Neural cell (in vitro differentiated cells): ENCODE measurements at regions not wholly inside any gene's neighbourhood (a gene's known extent, or its start where the extent isn't known, plus 50 kb on each side); places are given as distances from the start of the nearest gene placed in this dataset.

Experiments
- H2AFZ ChIP-seq: fragments of 200-600, 300-800 bp; sonication (generic), shearing (Covaris generic); 2 replicates; pipeline ENCODE4 v1.6.0; 2014; ENCODE audit warnings: low read depth, mild to moderate bottlenecking, antibody characterized with exemption, low read length, moderate library complexity
- H3F3A ChIP-seq: fragments of 200-600 bp; shearing (Covaris generic); 2 replicates; pipeline ENCODE4 v1.6.1; 2016; ENCODE audit warnings: mild to moderate bottlenecking, moderate library complexity, mixed read lengths, antibody characterized with exemption, low read length; ENCODE audit not compliant: insufficient read depth, poor library complexity, severe bottlenecking
- H3K27ac ChIP-seq: fragments of 200-600, 300-800 bp; sonication (generic), shearing (Covaris generic); 2 replicates; pipeline ENCODE4 v1.5.1; 2014; ENCODE audit warnings: mild to moderate bottlenecking, low read length, moderate library complexity
- H3K27me3 ChIP-seq: fragments of 300-800, 200-600 bp; sonication (generic), shearing (Covaris generic); 2 replicates; pipeline ENCODE4 v1.6.0; 2014; ENCODE audit warnings: mild to moderate bottlenecking, low read depth, low read length, moderate library complexity; ENCODE audit not compliant: insufficient read depth
- H3K36me3 ChIP-seq: fragments of 300-800, 200-600 bp; sonication (generic), shearing (Covaris generic); 2 replicates; pipeline ENCODE4 v1.5.1; 2014; ENCODE audit warnings: mild to moderate bottlenecking, antibody characterized with exemption, low read length, moderate library complexity; ENCODE audit not compliant: insufficient read depth
- H3K4me2 ChIP-seq: fragments of 300-800, 200-600 bp; sonication (generic), shearing (Covaris generic); 2 replicates; pipeline ENCODE4 v1.6.0; 2014; ENCODE audit warnings: mild to moderate bottlenecking, low read length
- H3K4me3 ChIP-seq: fragments of 300-800, 200-600 bp; sonication (generic), shearing (Covaris generic); 2 replicates; pipeline ENCODE4 v1.5.1; 2014; ENCODE audit warnings: mild to moderate bottlenecking, low read length, moderate library complexity
- H3K79me2 ChIP-seq: fragments of 200-600 bp; shearing (Covaris generic); replicated peaks from 2 replicates; pipeline ENCODE4 v1.6.0; 2014; ENCODE audit warnings: mild to moderate bottlenecking, low read length, moderate library complexity; ENCODE audit not compliant: insufficient read depth
- H3K9ac ChIP-seq: fragments of 300-800, 200-600 bp; sonication (generic), shearing (Covaris generic); 2 replicates; pipeline ENCODE4 v1.6.1; 2016; ENCODE audit warnings: mild to moderate bottlenecking, low read length, mixed read lengths
- H3K9me2 ChIP-seq: fragments of 200-600 bp; shearing (Covaris generic); 2 replicates; pipeline ENCODE4 v1.6.1; 2016; ENCODE audit warnings: mild to moderate bottlenecking, low read length, mixed read lengths; ENCODE audit not compliant: insufficient read depth
- H3K9me3 ChIP-seq: fragments of 200-600, 300-800 bp; sonication (generic), shearing (Covaris generic); 2 replicates; pipeline ENCODE4 v1.6.1; 2016; ENCODE audit warnings: mild to moderate bottlenecking, mixed run types, low read length, moderate library complexity, mixed read lengths
- H4K20me1 ChIP-seq: fragments of 200-600 bp; shearing (Covaris generic); 2 replicates; pipeline ENCODE4 v1.6.1; 2016; ENCODE audit warnings: mild to moderate bottlenecking, mixed run types; ENCODE audit not compliant: insufficient read depth
- CTCF ChIP-seq: fragments of 450-650 bp; IDR thresholded peaks from 2 replicates; pipeline ENCODE4 v1.5.1; 2014; ENCODE audit warnings: antibody characterized with exemption, mild to moderate bottlenecking, moderate library complexity; ENCODE audit not compliant: poor library complexity, severe bottlenecking
- EP300 ChIP-seq: fragments of 450-650 bp; conservative IDR thresholded peaks from 2 replicates; pipeline ENCODE4 v1.6.1; 2014; ENCODE audit warnings: antibody characterized with exemption, mild to moderate bottlenecking, moderate library complexity; ENCODE audit not compliant: poor library complexity, severe bottlenecking
- EZH2 ChIP-seq: fragments of 200-600, 300-800 bp; shearing (Covaris generic), sonication (generic); IDR thresholded peaks from 2 replicates; pipeline ENCODE4 v1.6.1; 2014; ENCODE audit warnings: antibody characterized with exemption, low read length, borderline replicate concordance, mild to moderate bottlenecking; ENCODE audit not compliant: insufficient read depth, poor library complexity, severe bottlenecking
- MXI1 ChIP-seq: fragments of 450-650 bp; conservative IDR thresholded peaks from 2 replicates; pipeline ENCODE4 v1.6.1; 2014; ENCODE audit warnings: antibody characterized with exemption, mild to moderate bottlenecking; ENCODE audit not compliant: poor library complexity, severe bottlenecking
- POLR2AphosphoS5 ChIP-seq: IDR thresholded peaks from 2 replicates; pipeline ENCODE4 v1.6.1; 2012
- RAD21 ChIP-seq: fragments of 450-650 bp; conservative IDR thresholded peaks from 2 replicates; pipeline ENCODE4 v1.6.1; 2014; ENCODE audit warnings: antibody characterized with exemption, mild to moderate bottlenecking, moderate library complexity
- REST ChIP-seq: IDR thresholded peaks from 2 replicates; pipeline ENCODE4 v1.6.1; 2012; ENCODE audit warnings: borderline replicate concordance
- SMC3 ChIP-seq: fragments of 450-650 bp; conservative IDR thresholded peaks from 2 replicates; pipeline ENCODE4 v1.6.1; 2014; ENCODE audit warnings: antibody characterized with exemption, mild to moderate bottlenecking, moderate library complexity; ENCODE audit not compliant: poor library complexity
- TAF1 ChIP-seq: IDR thresholded peaks from 2 replicates; pipeline ENCODE4 v1.6.1; 2012; ENCODE audit warnings: low read depth

- Histone ChIP-seq H3K9me3 (no peaks in the 10 kb centered on the region), H3K9ac (no peak overlapping the region)
Observed at GRCh38 chr12:84791444-84791843, 121.2 kb downstream of the SLC6A15 start.

GRCh38 chr12:84789184-84789583 is 123.4 kb downstream of the SLC6A15 start:
- Histone ChIP-seq H3K4me2 (no peak overlapping the region), H3F3A (no peaks in the 10 kb centered on the region), H3K9me3 (no peaks in the 10 kb centered on the region), H3K27me3 (no peaks in the 10 kb centered on the region), H3K27ac (no peak overlapping the region), H4K20me1 (no peaks in the 10 kb centered on the region), H3K79me2 (no peaks in the 10 kb centered on the region), H3K9ac (no peak overlapping the region), H3K36me3 (no peaks in the 10 kb centered on the region), H3K4me3 (no peak overlapping the region), H2AFZ (no peak overlapping the region), H3K9me2 (no peaks in the 10 kb centered on the region)
- TF ChIP-seq EZH2: no peak
- TF ChIP-seq RAD21: no peak
- no peak for TF ChIP-seq SMC3
- TF ChIP-seq MXI1: no peak
- TF ChIP-seq TAF1: no peak

More at GRCh38 chr12:84791444-84791843, 121.2 kb downstream of the SLC6A15 start:
- Histone ChIP-seq H3K4me3 (no peak overlapping the region), H3K79me2 (no peaks in the 10 kb centered on the region), H2AFZ (no peak overlapping the region), H4K20me1 (no peaks in the 10 kb centered on the region), H3K27me3 (no peaks in the 10 kb centered on the region), H3K36me3 (no peaks in the 10 kb centered on the region), H3K27ac (no peak overlapping the region), H3K4me2 (no peak overlapping the region), H3K9me2 (no peaks in the 10 kb centered on the region), H3F3A (no peaks in the 10 kb centered on the region)
- TF ChIP-seq CTCF (no peak), EP300 (no peak), TAF1 (no peak), RAD21 (no peak), EZH2 (no peak)

- Histone ChIP-seq H3K4me2 (no peak overlapping the region), H3F3A (no peaks in the 10 kb centered on the region), H3K9me2 (no peaks in the 10 kb centered on the region), H3K9me3 (no peaks in the 10 kb centered on the region), H3K4me3 (no peak overlapping the region), H2AFZ (no peak overlapping the region), H3K79me2 (no peaks in the 10 kb centered on the region), H4K20me1 (no peaks in the 10 kb centered on the region), H3K27ac (no peak overlapping the region), H3K9ac (no peak overlapping the region), H3K27me3 (no peaks in the 10 kb centered on the region), H3K36me3 (no peaks in the 10 kb centered on the region)
- no peak for TF ChIP-seq MXI1
- TF ChIP-seq RAD21: no peak
- TF ChIP-seq REST: no peak
- no peak for TF ChIP-seq POLR2AphosphoS5
- no peak for TF ChIP-seq CTCF
- no peak for TF ChIP-seq TAF1
- no peak for TF ChIP-seq EZH2
- TF ChIP-seq EP300: no peak
- no peak for TF ChIP-seq SMC3
Observed at GRCh38 chr12:84787253-84787652, 125.3 kb downstream of the SLC6A15 start.
